Ishikawa (cell line): ENCODE measurements at regions not wholly inside any gene's neighbourhood (a gene's known extent, or its start where the extent isn't known, plus 50 kb on each side); places are given as distances from the start of the nearest gene placed in this dataset.

Source experiments
- CREB1 ChIP-seq: IDR thresholded peaks from 2 replicates; pipeline ENCODE4 v1.6.1; 2012; ENCODE audit warnings: low read depth
- EP300 ChIP-seq: IDR thresholded peaks from 2 replicates; pipeline ENCODE4 v1.6.1; 2012; ENCODE audit warnings: borderline replicate concordance
- TF ChIP-seq, protein P1 (sequence below): IDR thresholded peaks from 2 replicates; pipeline ENCODE4 v1.6.1; 2012
- TF ChIP-seq, protein P2 (sequence below): IDR thresholded peaks from 2 replicates; pipeline ENCODE4 v1.6.1; 2012; ENCODE audit warnings: low read depth, mild to moderate bottlenecking

DNA sequence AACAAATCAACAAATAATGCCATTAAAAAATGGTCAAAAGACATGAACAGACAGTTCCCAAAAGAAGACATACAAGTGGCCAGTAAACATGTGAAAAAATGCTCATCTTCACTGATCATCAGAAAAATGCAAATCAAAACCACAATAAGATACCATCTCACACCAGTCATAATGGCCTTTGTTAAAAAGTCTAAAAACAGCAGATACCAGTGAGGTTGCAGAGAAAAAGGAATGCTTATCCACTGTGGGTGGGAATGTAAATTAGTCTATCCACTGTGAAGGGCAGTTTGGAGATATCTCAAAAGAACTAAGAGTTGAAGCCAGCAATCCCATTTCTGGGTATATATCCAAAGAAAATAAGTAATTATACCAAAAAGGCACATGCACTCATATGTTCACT is 668.1 kb upstream of the CPEB2 start:
- TF ChIP-seq EP300 (no peak), CREB1 (no peak)
- TF ChIP-seq, protein P1, sequence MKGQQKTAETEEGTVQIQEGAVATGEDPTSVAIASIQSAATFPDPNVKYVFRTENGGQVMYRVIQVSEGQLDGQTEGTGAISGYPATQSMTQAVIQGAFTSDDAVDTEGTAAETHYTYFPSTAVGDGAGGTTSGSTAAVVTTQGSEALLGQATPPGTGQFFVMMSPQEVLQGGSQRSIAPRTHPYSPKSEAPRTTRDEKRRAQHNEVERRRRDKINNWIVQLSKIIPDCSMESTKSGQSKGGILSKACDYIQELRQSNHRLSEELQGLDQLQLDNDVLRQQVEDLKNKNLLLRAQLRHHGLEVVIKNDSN: no peak
- TF ChIP-seq, protein P2, sequence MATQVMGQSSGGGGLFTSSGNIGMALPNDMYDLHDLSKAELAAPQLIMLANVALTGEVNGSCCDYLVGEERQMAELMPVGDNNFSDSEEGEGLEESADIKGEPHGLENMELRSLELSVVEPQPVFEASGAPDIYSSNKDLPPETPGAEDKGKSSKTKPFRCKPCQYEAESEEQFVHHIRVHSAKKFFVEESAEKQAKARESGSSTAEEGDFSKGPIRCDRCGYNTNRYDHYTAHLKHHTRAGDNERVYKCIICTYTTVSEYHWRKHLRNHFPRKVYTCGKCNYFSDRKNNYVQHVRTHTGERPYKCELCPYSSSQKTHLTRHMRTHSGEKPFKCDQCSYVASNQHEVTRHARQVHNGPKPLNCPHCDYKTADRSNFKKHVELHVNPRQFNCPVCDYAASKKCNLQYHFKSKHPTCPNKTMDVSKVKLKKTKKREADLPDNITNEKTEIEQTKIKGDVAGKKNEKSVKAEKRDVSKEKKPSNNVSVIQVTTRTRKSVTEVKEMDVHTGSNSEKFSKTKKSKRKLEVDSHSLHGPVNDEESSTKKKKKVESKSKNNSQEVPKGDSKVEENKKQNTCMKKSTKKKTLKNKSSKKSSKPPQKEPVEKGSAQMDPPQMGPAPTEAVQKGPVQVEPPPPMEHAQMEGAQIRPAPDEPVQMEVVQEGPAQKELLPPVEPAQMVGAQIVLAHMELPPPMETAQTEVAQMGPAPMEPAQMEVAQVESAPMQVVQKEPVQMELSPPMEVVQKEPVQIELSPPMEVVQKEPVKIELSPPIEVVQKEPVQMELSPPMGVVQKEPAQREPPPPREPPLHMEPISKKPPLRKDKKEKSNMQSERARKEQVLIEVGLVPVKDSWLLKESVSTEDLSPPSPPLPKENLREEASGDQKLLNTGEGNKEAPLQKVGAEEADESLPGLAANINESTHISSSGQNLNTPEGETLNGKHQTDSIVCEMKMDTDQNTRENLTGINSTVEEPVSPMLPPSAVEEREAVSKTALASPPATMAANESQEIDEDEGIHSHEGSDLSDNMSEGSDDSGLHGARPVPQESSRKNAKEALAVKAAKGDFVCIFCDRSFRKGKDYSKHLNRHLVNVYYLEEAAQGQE: no peak
